HCT116 (cell line): ENCODE measurements at regions not wholly inside any gene's neighbourhood (a gene's known extent, or its start where the extent isn't known, plus 50 kb on each side); places are given as distances from the start of the nearest gene placed in this dataset.

ENCODE experiments used
- ATAC-seq: fragments of 200-7000 bp; cut with Tn5 transposase; 2 replicates; pipeline ENCODE4 v1.9.1; 2020; ENCODE audit warnings: mild to moderate bottlenecking, moderate library complexity
- BruUV-seq: library from RNA; stranded (reverse); fragments of 400-500 nt; replicated peaks from 2 replicates; lab custom pipeline; 2021; lab: Mats Ljungman, UMichigan
- CTCF ChIA-PET: fragments of 300-600 bp; sonication (Branson Sonifier 250); formaldehyde crosslinking; loops from one replicate; lab custom pipeline; 2021; ENCODE audit warnings: antibody characterized with exemption; lab: Charles Lee
- POLR2A ChIA-PET: fragments of 300-600, 350-600 bp; sonication (Branson Sonifier 250); formaldehyde crosslinking; loops from one replicate; lab custom pipeline; 2021; ENCODE audit warnings: antibody characterized with exemption; lab: Charles Lee
- RAD21 ChIA-PET, 2 experiments: fragments of 300-600 bp; sonication (Branson Sonifier 250); formaldehyde crosslinking; loops; one replicate each; lab custom pipeline; 2023; ENCODE audit warnings: low total read pairs in 2 of 2; ENCODE audit not compliant: uncharacterized antibody in 2 of 2, unreplicated experiment in 2 of 2, low non-redundant PET in 1 of 2; lab: Charles Lee
- DNase-seq: peaks from one replicate; pipeline ENCODE4 v3.0.0-alpha.2; 2010; ENCODE audit warnings: low read depth, low spot score
- H2AFZ ChIP-seq: fragments of 200-600 bp; shearing (Covaris generic), sonication (generic); 2 replicates; pipeline ENCODE4 v1.6.1; 2017; ENCODE audit warnings: low read depth, mixed run types, mixed read lengths, antibody characterized with exemption, low read length; ENCODE audit not compliant: poor library complexity, severe bottlenecking
- H3K27ac ChIP-seq: 2 replicates; pipeline ENCODE4 v1.5.1; 2012; ENCODE audit warnings: low read depth, low read length
- H3K27me3 ChIP-seq: fragments of 200-600 bp; sonication (generic); 2 replicates; pipeline ENCODE4 v1.6.1; 2016; ENCODE audit warnings: mixed run types, low read length, mixed read lengths; ENCODE audit not compliant: insufficient read depth
- H3K36me3 ChIP-seq, 2 experiments: fragments of 200-500 bp in 1 of 2; fragments of 200-600 bp in 1 of 2; sonication (Bioruptor generic) in 1 of 2; sonication (generic) in 1 of 2; 2 replicates each; pipeline versions ENCODE4 v1.5.1 to v1.6.1; 2014 to 2016; ENCODE audit warnings: low read length in 2 of 2, inconsistent platforms in 1 of 2, mixed read lengths in 1 of 2, mixed run types in 1 of 2; ENCODE audit not compliant: insufficient read depth in 2 of 2, control insufficient read depth in 1 of 2
- H3K4me1 ChIP-seq, 2 experiments: fragments of 200-600 bp in 1 of 2; sonication (generic) in 1 of 2; 2 replicates each; pipeline versions ENCODE4 v1.5.1 to v1.6.1; 2012 to 2017; ENCODE audit warnings: low read length in 2 of 2, inconsistent platforms in 1 of 2, mild to moderate bottlenecking in 1 of 2, mixed read lengths in 1 of 2, mixed run types in 1 of 2, moderate library complexity in 1 of 2; ENCODE audit not compliant: insufficient read depth in 2 of 2, control insufficient read depth in 1 of 2
- H3K4me2 ChIP-seq: fragments of 200-600 bp; sonication (generic); 2 replicates; pipeline ENCODE4 v1.6.1; 2017; ENCODE audit warnings: mixed run types, low read length, mixed read lengths
- H3K4me3 ChIP-seq, 2 experiments: fragments of 200-600 bp in 1 of 2; sonication (generic) in 1 of 2; replicated peaks in 1 of 2; 2 replicates each; pipeline ENCODE4 v1.5.1; 2011 to 2016; ENCODE audit warnings: low read length in 2 of 2, control low read depth in 1 of 2, low read depth in 1 of 2, mild to moderate bottlenecking in 1 of 2, mixed read lengths in 1 of 2, mixed run types in 1 of 2
- H3K79me2 ChIP-seq: fragments of 200-600 bp; sonication (generic); 2 replicates; pipeline ENCODE4 v1.6.1; 2017; ENCODE audit warnings: mild to moderate bottlenecking, mixed run types, low read length, moderate library complexity, mixed read lengths; ENCODE audit not compliant: insufficient read depth
- H3K9ac ChIP-seq: fragments of 200-600 bp; sonication (generic); 2 replicates; pipeline ENCODE4 v1.6.1; 2016; ENCODE audit warnings: low read length, mixed read lengths
- H3K9me2 ChIP-seq: fragments of 200-600 bp; sonication (generic), shearing (Covaris generic); 2 replicates; pipeline ENCODE4 v1.6.1; 2017; ENCODE audit warnings: mixed run types, mild to moderate bottlenecking, moderate library complexity; ENCODE audit not compliant: insufficient read depth
- H3K9me3 ChIP-seq, 2 experiments: fragments of 200-500 bp in 1 of 2; fragments of 200-600 bp in 1 of 2; sonication (Bioruptor generic) in 1 of 2; sonication (generic) in 1 of 2; 2 replicates each; pipeline ENCODE4 v1.6.1; 2014 to 2017; ENCODE audit warnings: low read length in 2 of 2, mixed read lengths in 2 of 2, inconsistent platforms in 1 of 2, low read depth in 1 of 2, mild to moderate bottlenecking in 1 of 2, mixed run types in 1 of 2, moderate library complexity in 1 of 2; ENCODE audit not compliant: control insufficient read depth in 1 of 2, insufficient read depth in 1 of 2
- H4K20me1 ChIP-seq: fragments of 200-600 bp; sonication (generic), shearing (Covaris generic); 2 replicates; pipeline ENCODE4 v1.6.1; 2017; ENCODE audit warnings: mixed run types, mild to moderate bottlenecking, moderate library complexity; ENCODE audit not compliant: insufficient read depth
- CBX3 ChIP-seq: IDR thresholded peaks from 2 replicates; pipeline ENCODE4 v1.6.1; 2012; ENCODE audit warnings: low read depth
- EGR1 ChIP-seq: IDR thresholded peaks from 2 replicates; pipeline ENCODE4 v1.6.1; 2012; ENCODE audit warnings: low read depth
- EZH2 ChIP-seq: fragments of 200-600 bp; sonication (generic); IDR thresholded peaks from 2 replicates; pipeline ENCODE4 v1.6.1; 2017; ENCODE audit warnings: antibody characterized with exemption, mixed run types
- EZH2phosphoT487 ChIP-seq: fragments of 200-600 bp; IDR thresholded peaks from 2 replicates; pipeline ENCODE4 v1.6.1; 2018; ENCODE audit warnings: antibody characterized with exemption, borderline replicate concordance
- JUND ChIP-seq: IDR thresholded peaks from 2 replicates; pipeline ENCODE4 v1.6.1; 2012
- MAX ChIP-seq: IDR thresholded peaks from 2 replicates; pipeline ENCODE4 v1.6.1; 2012
- POLR2A ChIP-seq: IDR thresholded peaks from 2 replicates; pipeline ENCODE4 v1.7.0; 2011; ENCODE audit warnings: borderline replicate concordance; ENCODE audit not compliant: insufficient read depth, insufficient read length; ENCODE audit errors: extremely low read depth
- POLR2AphosphoS5 ChIP-seq: IDR thresholded peaks from 2 replicates; pipeline ENCODE4 v1.6.1; 2011; ENCODE audit warnings: mild to moderate bottlenecking, low read depth, low read length, moderate library complexity
- SP1 ChIP-seq: IDR thresholded peaks from 2 replicates; pipeline ENCODE4 v1.6.1; 2012; ENCODE audit warnings: low read depth
- SRF ChIP-seq: IDR thresholded peaks from 2 replicates; pipeline ENCODE4 v1.6.1; 2012; ENCODE audit warnings: low read depth
- TCF7L2 ChIP-seq: IDR thresholded peaks from 2 replicates; pipeline ENCODE4 v1.7.0; 2011; ENCODE audit warnings: borderline replicate concordance, inconsistent platforms; ENCODE audit not compliant: insufficient read depth, insufficient read length; ENCODE audit errors: extremely low read depth
- intact Hi-C: fragments of 100-400 bp; cut with micrococcal nuclease; formaldehyde crosslinking; loops from 2 replicates; pipeline ENCODE4 v1.10.0; 2022
- TF ChIP-seq, protein P1 (sequence below), 3 experiments: fragments of 200-600 bp in 1 of 3; sonication (generic) in 1 of 3; IDR thresholded peaks in 2 of 3; conservative IDR thresholded peaks in 1 of 3; 2 replicates each; pipeline ENCODE4 v1.5.1; 2012 to 2017; ENCODE audit warnings: low read depth in 2 of 3, low read length in 2 of 3, antibody characterized with exemption in 1 of 3, borderline replicate concordance in 1 of 3, control low read depth in 1 of 3, mild to moderate bottlenecking in 1 of 3, mixed read lengths in 1 of 3, mixed run types in 1 of 3, moderate library complexity in 1 of 3; ENCODE audit not compliant: insufficient read depth in 1 of 3

- Histone ChIP-seq H3K4me2 (no peak overlapping the region), H3K9ac (no peak overlapping the region), H3K4me3 (no peak overlapping the region), H3K9me2 (no peaks in the 10 kb centered on the region), H2AFZ (no peak overlapping the region), H3K4me1 (no peaks in the 10 kb centered on the region), H3K36me3 (no peaks in the 10 kb centered on the region), H3K27ac (no peak overlapping the region), H4K20me1 (no peaks in the 10 kb centered on the region), H3K79me2 (no peaks in the 10 kb centered on the region), H3K27me3 (peaks cover 18% of the 10 kb centered on the region), H3K9me3 (no peaks in the 10 kb centered on the region)
- CTCF ChIA-PET = interaction anchor here (0.6 to 1.6 kb wide), 29 partner anchors 10 to 1061 kb away, joined by 3 to 40 read pairs (median 4); no protein-coding TSS in a partner anchor
- BruUV-seq = no TSS peak
- RAD21 ChIA-PET = interaction anchor here in 1 of 2 experiments (1.1 kb wide), 1 partner anchor 1032 kb away, joined by 4 read pairs; no protein-coding TSS in a partner anchor
- ATAC-seq (no peak), DNase-seq (no peak)
- POLR2A ChIA-PET = no interaction called here
- TF ChIP-seq EGR1 = no peak
- TF ChIP-seq CBX3 = no peak
- TF ChIP-seq EZH2phosphoT487 = no peak
- TF ChIP-seq POLR2AphosphoS5 = no peak
- no peak for TF ChIP-seq EZH2
- no peak for TF ChIP-seq SP1
- TF ChIP-seq JUND = no peak
- TF ChIP-seq POLR2A = no peak
- TF ChIP-seq, protein P1, sequence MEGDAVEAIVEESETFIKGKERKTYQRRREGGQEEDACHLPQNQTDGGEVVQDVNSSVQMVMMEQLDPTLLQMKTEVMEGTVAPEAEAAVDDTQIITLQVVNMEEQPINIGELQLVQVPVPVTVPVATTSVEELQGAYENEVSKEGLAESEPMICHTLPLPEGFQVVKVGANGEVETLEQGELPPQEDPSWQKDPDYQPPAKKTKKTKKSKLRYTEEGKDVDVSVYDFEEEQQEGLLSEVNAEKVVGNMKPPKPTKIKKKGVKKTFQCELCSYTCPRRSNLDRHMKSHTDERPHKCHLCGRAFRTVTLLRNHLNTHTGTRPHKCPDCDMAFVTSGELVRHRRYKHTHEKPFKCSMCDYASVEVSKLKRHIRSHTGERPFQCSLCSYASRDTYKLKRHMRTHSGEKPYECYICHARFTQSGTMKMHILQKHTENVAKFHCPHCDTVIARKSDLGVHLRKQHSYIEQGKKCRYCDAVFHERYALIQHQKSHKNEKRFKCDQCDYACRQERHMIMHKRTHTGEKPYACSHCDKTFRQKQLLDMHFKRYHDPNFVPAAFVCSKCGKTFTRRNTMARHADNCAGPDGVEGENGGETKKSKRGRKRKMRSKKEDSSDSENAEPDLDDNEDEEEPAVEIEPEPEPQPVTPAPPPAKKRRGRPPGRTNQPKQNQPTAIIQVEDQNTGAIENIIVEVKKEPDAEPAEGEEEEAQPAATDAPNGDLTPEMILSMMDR (IDR thresholded peaks at IDR 0.05 in 2 of 3, conservative IDR thresholded peaks at IDR 0.05 in 1 of 3; ENCODE audit: borderline replicate concordance in 1 of 3, insufficient read depth in 1 of 3, low read depth in 2 of 3, low read length in 2 of 3) = no peak
- no peak for TF ChIP-seq TCF7L2
- TF ChIP-seq MAX = no peak
- no peak for TF ChIP-seq SRF
- intact Hi-C loops = loop anchor here (2.0 to 10.0 kb wide), 2 partner anchors 250 to 312 kb away; no protein-coding TSS in a partner anchor
Observed at GRCh38 chr5:158074597-158074991, 215.6 kb upstream of the CLINT1 start.
